ENCODE measurements at regions not wholly inside any gene's neighbourhood (a gene's known extent, or its start where the extent isn't known, plus 50 kb on each side); places are given as distances from the start of the nearest gene placed in this dataset.

GRCh38 chr12:85672436-85672835 lies 163.8 kb downstream of the RASSF9 start:
- H3K9me3 ChIP-seq = no peaks in the 10 kb centered on the region
- H3K4me1 ChIP-seq = no peaks in the 10 kb centered on the region

GRCh38 chr12:85673921-85674420 lies 162.2 kb downstream of the RASSF9 start:
- no peak for DNase-seq (ENCODE audit: low spot score in 2 of 2)
- no peak overlapping the region for H3K27ac ChIP-seq
- no peaks in the 10 kb centered on the region for H3K36me3 ChIP-seq
- no peaks in the 10 kb centered on the region for H3K27me3 ChIP-seq
- no peak overlapping the region for H3K4me3 ChIP-seq
- no peaks in the 10 kb centered on the region for H3K9me3 ChIP-seq
- 100% methylated on average over 3 of the region's 3 CpGs for WGBS
- TF ChIP-seq EP300 (IDR thresholded peaks at IDR 0.05) (no peak), CTCF (IDR thresholded peaks at IDR 0.05) (no peak), POLR2A (IDR thresholded peaks at IDR 0.05) (no peak), POLR2AphosphoS5 (IDR thresholded peaks at IDR 0.05) (no peak)
- H3K4me1 ChIP-seq = no peaks in the 10 kb centered on the region

More at GRCh38 chr12:85672436-85672835, 163.8 kb downstream of the RASSF9 start:
- no peak for DNase-seq (ENCODE audit: low spot score in 2 of 2)
- Histone ChIP-seq H3K27ac (no peak overlapping the region), H3K36me3 (no peaks in the 10 kb centered on the region), H3K4me3 (no peak overlapping the region), H3K27me3 (no peaks in the 10 kb centered on the region)
- TF ChIP-seq EP300 (IDR thresholded peaks at IDR 0.05) (no peak), POLR2AphosphoS5 (IDR thresholded peaks at IDR 0.05) (no peak), CTCF (IDR thresholded peaks at IDR 0.05) (no peak), POLR2A (IDR thresholded peaks at IDR 0.05) (no peak)

GRCh38 chr12:85676816-85677749 lies 159.1 kb downstream of the RASSF9 start:
- whole genome bisulfite sequencing = 79% methylated on average over 4 of the region's 4 CpGs
- Histone ChIP-seq H3K4me1 (no peaks in the 10 kb centered on the region), H3K36me3 (no peaks in the 10 kb centered on the region), H3K4me3 (no peak overlapping the region), H3K9me3 (no peaks in the 10 kb centered on the region), H3K27me3 (no peaks in the 10 kb centered on the region), H3K27ac (no peak overlapping the region)
- no peak for DNase-seq (ENCODE audit: low spot score in 2 of 2)
- TF ChIP-seq POLR2AphosphoS5 (IDR thresholded peaks at IDR 0.05) (no peak), EP300 (IDR thresholded peaks at IDR 0.05) (no peak), CTCF (IDR thresholded peaks at IDR 0.05) (no peak), POLR2A (IDR thresholded peaks at IDR 0.05) (no peak)

GRCh38 chr12:85679296-85679695 lies 156.9 kb downstream of the RASSF9 start:
- Histone ChIP-seq H3K9me3 (no peaks in the 10 kb centered on the region), H3K36me3 (no peaks in the 10 kb centered on the region), H3K27me3 (no peaks in the 10 kb centered on the region), H3K27ac (no peak overlapping the region), H3K4me3 (no peak overlapping the region), H3K4me1 (no peaks in the 10 kb centered on the region)
- no peak for DNase-seq (ENCODE audit: low spot score in 2 of 2)
- 97% methylated on average over 1 of the region's 1 CpG for whole genome bisulfite sequencing
- TF ChIP-seq POLR2A (IDR thresholded peaks at IDR 0.05) (no peak), CTCF (IDR thresholded peaks at IDR 0.05) (no peak), POLR2AphosphoS5 (IDR thresholded peaks at IDR 0.05) (no peak)

- WGBS = 90% methylated on average over 1 of the region's 1 CpG
- H3K4me1 ChIP-seq = no peaks in the 10 kb centered on the region
- no peak for TF ChIP-seq POLR2AphosphoS5 (IDR thresholded peaks at IDR 0.05)
- TF ChIP-seq CTCF (IDR thresholded peaks at IDR 0.05) = no peak
- no peak for TF ChIP-seq POLR2A (IDR thresholded peaks at IDR 0.05)
- TF ChIP-seq EP300 (IDR thresholded peaks at IDR 0.05) = no peak
- H3K36me3 ChIP-seq = no peaks in the 10 kb centered on the region
- H3K27ac ChIP-seq = no peak overlapping the region
- H3K4me3 ChIP-seq = no peak overlapping the region
- DNase-seq (ENCODE audit: low spot score in 2 of 2) = no peak
- no peaks in the 10 kb centered on the region for H3K27me3 ChIP-seq
- no peaks in the 10 kb centered on the region for H3K9me3 ChIP-seq
These were observed 155.3 kb downstream of the RASSF9 start for GRCh38 chr12:85680881-85681280.

Data from suprapubic skin (tissue), 4 donors.